HCT116 (cell line): ENCODE measurements at regions not wholly inside any gene's neighbourhood (a gene's known extent, or its start where the extent isn't known, plus 50 kb on each side); places are given as distances from the start of the nearest gene placed in this dataset.

Experiments used
- ATAC-seq: fragments of 200-7000 bp; cut with Tn5 transposase; 2 replicates; pipeline ENCODE4 v1.9.1; 2020; ENCODE audit warnings: mild to moderate bottlenecking, moderate library complexity
- BruUV-seq: library from RNA; stranded (reverse); fragments of 400-500 nt; replicated peaks from 2 replicates; lab custom pipeline; 2021; lab: Mats Ljungman, UMichigan
- CTCF ChIA-PET: fragments of 300-600 bp; sonication (Branson Sonifier 250); formaldehyde crosslinking; loops from one replicate; lab custom pipeline; 2021; ENCODE audit warnings: antibody characterized with exemption; lab: Charles Lee
- POLR2A ChIA-PET: fragments of 300-600, 350-600 bp; sonication (Branson Sonifier 250); formaldehyde crosslinking; loops from one replicate; lab custom pipeline; 2021; ENCODE audit warnings: antibody characterized with exemption; lab: Charles Lee
- RAD21 ChIA-PET, 2 experiments: fragments of 300-600 bp; sonication (Branson Sonifier 250); formaldehyde crosslinking; loops; one replicate each; lab custom pipeline; 2023; ENCODE audit warnings: low total read pairs in 2 of 2; ENCODE audit not compliant: uncharacterized antibody in 2 of 2, unreplicated experiment in 2 of 2, low non-redundant PET in 1 of 2; lab: Charles Lee
- DNase-seq: peaks from one replicate; pipeline ENCODE4 v3.0.0-alpha.2; 2010; ENCODE audit warnings: low read depth, low spot score
- H2AFZ ChIP-seq: fragments of 200-600 bp; shearing (Covaris generic), sonication (generic); 2 replicates; pipeline ENCODE4 v1.6.1; 2017; ENCODE audit warnings: low read depth, mixed run types, mixed read lengths, antibody characterized with exemption, low read length; ENCODE audit not compliant: poor library complexity, severe bottlenecking
- H3K27ac ChIP-seq: 2 replicates; pipeline ENCODE4 v1.5.1; 2012; ENCODE audit warnings: low read depth, low read length
- H3K27me3 ChIP-seq: fragments of 200-600 bp; sonication (generic); 2 replicates; pipeline ENCODE4 v1.6.1; 2016; ENCODE audit warnings: mixed run types, low read length, mixed read lengths; ENCODE audit not compliant: insufficient read depth
- H3K36me3 ChIP-seq, 2 experiments: fragments of 200-500 bp in 1 of 2; fragments of 200-600 bp in 1 of 2; sonication (Bioruptor generic) in 1 of 2; sonication (generic) in 1 of 2; 2 replicates each; pipeline versions ENCODE4 v1.5.1 to v1.6.1; 2014 to 2016; ENCODE audit warnings: low read length in 2 of 2, inconsistent platforms in 1 of 2, mixed read lengths in 1 of 2, mixed run types in 1 of 2; ENCODE audit not compliant: insufficient read depth in 2 of 2, control insufficient read depth in 1 of 2
- H3K4me1 ChIP-seq, 2 experiments: fragments of 200-600 bp in 1 of 2; sonication (generic) in 1 of 2; 2 replicates each; pipeline versions ENCODE4 v1.5.1 to v1.6.1; 2012 to 2017; ENCODE audit warnings: low read length in 2 of 2, inconsistent platforms in 1 of 2, mild to moderate bottlenecking in 1 of 2, mixed read lengths in 1 of 2, mixed run types in 1 of 2, moderate library complexity in 1 of 2; ENCODE audit not compliant: insufficient read depth in 2 of 2, control insufficient read depth in 1 of 2
- H3K4me2 ChIP-seq: fragments of 200-600 bp; sonication (generic); 2 replicates; pipeline ENCODE4 v1.6.1; 2017; ENCODE audit warnings: mixed run types, low read length, mixed read lengths
- H3K4me3 ChIP-seq, 2 experiments: fragments of 200-600 bp in 1 of 2; sonication (generic) in 1 of 2; replicated peaks in 1 of 2; 2 replicates each; pipeline ENCODE4 v1.5.1; 2011 to 2016; ENCODE audit warnings: low read length in 2 of 2, control low read depth in 1 of 2, low read depth in 1 of 2, mild to moderate bottlenecking in 1 of 2, mixed read lengths in 1 of 2, mixed run types in 1 of 2
- H3K79me2 ChIP-seq: fragments of 200-600 bp; sonication (generic); 2 replicates; pipeline ENCODE4 v1.6.1; 2017; ENCODE audit warnings: mild to moderate bottlenecking, mixed run types, low read length, moderate library complexity, mixed read lengths; ENCODE audit not compliant: insufficient read depth
- H3K9ac ChIP-seq: fragments of 200-600 bp; sonication (generic); 2 replicates; pipeline ENCODE4 v1.6.1; 2016; ENCODE audit warnings: low read length, mixed read lengths
- H3K9me2 ChIP-seq: fragments of 200-600 bp; sonication (generic), shearing (Covaris generic); 2 replicates; pipeline ENCODE4 v1.6.1; 2017; ENCODE audit warnings: mixed run types, mild to moderate bottlenecking, moderate library complexity; ENCODE audit not compliant: insufficient read depth
- H3K9me3 ChIP-seq, 2 experiments: fragments of 200-500 bp in 1 of 2; fragments of 200-600 bp in 1 of 2; sonication (Bioruptor generic) in 1 of 2; sonication (generic) in 1 of 2; 2 replicates each; pipeline ENCODE4 v1.6.1; 2014 to 2017; ENCODE audit warnings: low read length in 2 of 2, mixed read lengths in 2 of 2, inconsistent platforms in 1 of 2, low read depth in 1 of 2, mild to moderate bottlenecking in 1 of 2, mixed run types in 1 of 2, moderate library complexity in 1 of 2; ENCODE audit not compliant: control insufficient read depth in 1 of 2, insufficient read depth in 1 of 2
- H4K20me1 ChIP-seq: fragments of 200-600 bp; sonication (generic), shearing (Covaris generic); 2 replicates; pipeline ENCODE4 v1.6.1; 2017; ENCODE audit warnings: mixed run types, mild to moderate bottlenecking, moderate library complexity; ENCODE audit not compliant: insufficient read depth
- ATF3 ChIP-seq: IDR thresholded peaks from 2 replicates; pipeline ENCODE4 v1.6.1; 2012
- CBX3 ChIP-seq: IDR thresholded peaks from 2 replicates; pipeline ENCODE4 v1.6.1; 2012; ENCODE audit warnings: low read depth
- CEBPB ChIP-seq: IDR thresholded peaks from 2 replicates; pipeline ENCODE4 v1.6.1; 2012; ENCODE audit warnings: low read depth
- CTCF ChIP-seq, 3 experiments: fragments of 200-600 bp in 1 of 3; sonication (generic) in 1 of 3; IDR thresholded peaks in 2 of 3; conservative IDR thresholded peaks in 1 of 3; 2 replicates each; pipeline ENCODE4 v1.5.1; 2012 to 2017; ENCODE audit warnings: low read depth in 2 of 3, low read length in 2 of 3, antibody characterized with exemption in 1 of 3, borderline replicate concordance in 1 of 3, control low read depth in 1 of 3, mild to moderate bottlenecking in 1 of 3, mixed read lengths in 1 of 3, mixed run types in 1 of 3, moderate library complexity in 1 of 3; ENCODE audit not compliant: insufficient read depth in 1 of 3
- ELF1 ChIP-seq: IDR thresholded peaks from 2 replicates; pipeline ENCODE4 v1.6.1; 2012; ENCODE audit warnings: low read depth, borderline replicate concordance
- EZH2 ChIP-seq: fragments of 200-600 bp; sonication (generic); IDR thresholded peaks from 2 replicates; pipeline ENCODE4 v1.6.1; 2017; ENCODE audit warnings: antibody characterized with exemption, mixed run types
- EZH2phosphoT487 ChIP-seq: fragments of 200-600 bp; IDR thresholded peaks from 2 replicates; pipeline ENCODE4 v1.6.1; 2018; ENCODE audit warnings: antibody characterized with exemption, borderline replicate concordance
- JUND ChIP-seq: IDR thresholded peaks from 2 replicates; pipeline ENCODE4 v1.6.1; 2012
- MAX ChIP-seq: IDR thresholded peaks from 2 replicates; pipeline ENCODE4 v1.6.1; 2012
- POLR2A ChIP-seq: IDR thresholded peaks from 2 replicates; pipeline ENCODE4 v1.7.0; 2011; ENCODE audit warnings: borderline replicate concordance; ENCODE audit not compliant: insufficient read depth, insufficient read length; ENCODE audit errors: extremely low read depth
- POLR2AphosphoS5 ChIP-seq: IDR thresholded peaks from 2 replicates; pipeline ENCODE4 v1.6.1; 2011; ENCODE audit warnings: mild to moderate bottlenecking, low read depth, low read length, moderate library complexity
- RAD21 ChIP-seq: IDR thresholded peaks from 2 replicates; pipeline ENCODE4 v1.6.1; 2012; ENCODE audit warnings: low read depth, mild to moderate bottlenecking
- REST ChIP-seq: IDR thresholded peaks from 2 replicates; pipeline ENCODE4 v1.6.1; 2012; ENCODE audit warnings: low read depth
- SIN3A ChIP-seq: IDR thresholded peaks from 2 replicates; pipeline ENCODE4 v1.6.1; 2012; ENCODE audit warnings: low read depth
- YY1 ChIP-seq: IDR thresholded peaks from 2 replicates; pipeline ENCODE4 v1.6.1; 2011; ENCODE audit warnings: low read length, low read depth, moderate library complexity, mild to moderate bottlenecking; ENCODE audit not compliant: insufficient replicate concordance; ENCODE audit errors: extremely low read depth
- ZBTB33 ChIP-seq: IDR thresholded peaks from 2 replicates; pipeline ENCODE4 v1.6.1; 2011; ENCODE audit warnings: mild to moderate bottlenecking, low read length, moderate library complexity; ENCODE audit not compliant: insufficient replicate concordance; ENCODE audit errors: extremely low read depth
- ZFX ChIP-seq: fragments of 450-650 bp; IDR thresholded peaks from 2 replicates; pipeline ENCODE4 v1.6.1; 2017
- ZNF274 ChIP-seq: fragments of 200-500 bp; sonication (Bioruptor generic); IDR thresholded peaks from 2 replicates; pipeline ENCODE4 v1.6.1; 2014; ENCODE audit warnings: mild to moderate bottlenecking, low read depth, low read length, inconsistent platforms
- intact Hi-C: fragments of 100-400 bp; cut with micrococcal nuclease; formaldehyde crosslinking; loops from 2 replicates; pipeline ENCODE4 v1.10.0; 2022

- DNase-seq (no peak), ATAC-seq (no peak)
- RAD21 ChIA-PET, result no interaction called here
- Histone ChIP-seq H3K9ac (no peak overlapping the region), H2AFZ (no peak overlapping the region), H3K27ac (no peak overlapping the region), H3K9me3 (no peaks in the 10 kb centered on the region), H3K4me3 (no peak overlapping the region), H3K4me2 (no peak overlapping the region), H3K36me3 (no peaks in the 10 kb centered on the region), H3K9me2 (no peaks in the 10 kb centered on the region), H3K79me2 (no peaks in the 10 kb centered on the region)
- intact Hi-C loops, result no loop called here
- POLR2A ChIA-PET, result no interaction called here
- BruUV-seq, result no TSS peak
- CTCF ChIA-PET, result no interaction called here
- TF ChIP-seq ZFX, result no peak
- no peak for TF ChIP-seq JUND
- TF ChIP-seq EZH2phosphoT487, result no peak
- TF ChIP-seq EZH2, result no peak
- TF ChIP-seq ZBTB33, result no peak
- no peak for TF ChIP-seq ELF1
- TF ChIP-seq SIN3A, result no peak
- no peak for TF ChIP-seq ZNF274
- no peak for TF ChIP-seq ATF3
- no peak for TF ChIP-seq YY1
- no peak for TF ChIP-seq CBX3
- TF ChIP-seq REST, result no peak
- no peak for TF ChIP-seq MAX
- TF ChIP-seq POLR2AphosphoS5, result no peak
- TF ChIP-seq CEBPB, result no peak
- no peak for TF ChIP-seq CTCF (IDR thresholded peaks at IDR 0.05 in 2 of 3, conservative IDR thresholded peaks at IDR 0.05 in 1 of 3; ENCODE audit: borderline replicate concordance in 1 of 3, insufficient read depth in 1 of 3, low read depth in 2 of 3, low read length in 2 of 3)
- no peak for TF ChIP-seq RAD21
- TF ChIP-seq POLR2A, result no peak
- TF ChIP-seq, all 23 proteins: peak for 0
- Histone ChIP-seq H3K4me1 (no peaks in the 10 kb centered on the region), H4K20me1 (no peaks in the 10 kb centered on the region), H3K27me3 (no peaks in the 10 kb centered on the region)
Observed at GRCh38 chr5:98419825-98420224, 353.6 kb upstream of the RGMB start.
